Effector CD4-positive, alpha-beta T cell (primary cell): ENCODE measurements at regions not wholly inside any gene's neighbourhood (a gene's known extent, or its start where the extent isn't known, plus 50 kb on each side); places are given as distances from the start of the nearest gene placed in this dataset.
"Not testable (repeated sequence)": the region's sequence is repeated elsewhere in the genome, so short reads cannot be mapped to it uniquely, and the experiment has no call there.

Experiments
- DNase-seq: peaks from one replicate; pipeline ENCODE4 v3.0.0-alpha.2; 2020

- no peak for DNase-seq
Measured at GRCh38 chr3:20810555-20810954, 624.5 kb upstream of the SGO1 start.

- no peak for DNase-seq
Measured at GRCh38 chr3:20809356-20809755, 623.4 kb upstream of the SGO1 start.

GRCh38 chr3:20808864-20809263 is 622.9 kb upstream of the SGO1 start:
- DNase-seq: no peak

GRCh38 chr3:20798666-20799065 is 612.7 kb upstream of the SGO1 start:
- no peak for DNase-seq

- no peak for DNase-seq
Measured at GRCh38 chr3:20787005-20787404, 601.0 kb upstream of the SGO1 start.

- DNase-seq: no peak
Measured at GRCh38 chr3:20776692-20777091, 590.7 kb upstream of the SGO1 start.

- DNase-seq: no peak
Measured at GRCh38 chr3:20776286-20776685, 590.3 kb upstream of the SGO1 start.

- no peak for DNase-seq
Measured at GRCh38 chr3:20773320-20773984, 587.4 kb upstream of the SGO1 start.

GRCh38 chr3:20772869-20773268 is 586.9 kb upstream of the SGO1 start:
- no peak for DNase-seq

- DNase-seq: no peak
Measured at GRCh38 chr3:20769430-20769829, 583.4 kb upstream of the SGO1 start.

- no peak for DNase-seq
Measured at GRCh38 chr3:20760981-20761380, 575.0 kb upstream of the SGO1 start.

GRCh38 chr3:20752416-20752815 is 566.4 kb upstream of the SGO1 start:
- DNase-seq: no peak

GRCh38 chr3:20751296-20751695 is 565.3 kb upstream of the SGO1 start:
- no peak for DNase-seq

- DNase-seq: no peak
Measured at GRCh38 chr3:20747741-20748140, 561.7 kb upstream of the SGO1 start.

- DNase-seq: no peak
Measured at GRCh38 chr3:20743553-20744321, 557.7 kb upstream of the SGO1 start.

GRCh38 chr3:20742903-20743552 is 557.0 kb upstream of the SGO1 start:
- no peak for DNase-seq

- no peak for DNase-seq
Measured at GRCh38 chr3:20741381-20741780, 555.4 kb upstream of the SGO1 start.

- no peak for DNase-seq
Measured at GRCh38 chr3:20739814-20740213, 553.8 kb upstream of the SGO1 start.

- DNase-seq: no peak
Measured at GRCh38 chr3:20736287-20736852, 550.4 kb upstream of the SGO1 start.

- no peak for DNase-seq
Measured at GRCh38 chr3:20729185-20729584, 543.2 kb upstream of the SGO1 start.

GRCh38 chr3:20726786-20727185 is 540.8 kb upstream of the SGO1 start:
- DNase-seq: no peak

- DNase-seq: no peak
Measured at GRCh38 chr3:20724241-20724640, 538.2 kb upstream of the SGO1 start.

GRCh38 chr3:20716425-20716824 is 530.4 kb upstream of the SGO1 start:
- DNase-seq: not testable (repeated sequence)

GRCh38 chr3:20701641-20702040 is 515.6 kb upstream of the SGO1 start:
- DNase-seq: no peak
